GM12878 (cell line): ENCODE measurements at regions not wholly inside any gene's neighbourhood (a gene's known extent, or its start where the extent isn't known, plus 50 kb on each side); places are given as distances from the start of the nearest gene placed in this dataset.

Source experiments
- ATAC-seq: fragments of 200-7000 bp; cut with Tn5 transposase; 3 replicates; pipeline ENCODE4 v1.9.1; 2020; ENCODE audit warnings: mild to moderate bottlenecking, moderate library complexity
- BruUV-seq: library from RNA; stranded (reverse); fragments of 400-500 nt; replicated peaks from 2 replicates; lab custom pipeline; 2021; lab: Mats Ljungman, UMichigan
- CTCF ChIA-PET: fragments of 300-600 bp; sonication (Branson Sonifier 250); formaldehyde crosslinking; extraction: SDS; loops from one replicate; lab custom pipeline; 2021; ENCODE audit warnings: inconsistent platforms; lab: Yijun Ruan, JAX
- POLR2A ChIA-PET: fragments of 350-600 bp; formaldehyde crosslinking; extraction: SDS; loops from one replicate; lab custom pipeline; 2021; ENCODE audit warnings: inconsistent platforms; lab: Charles Lee
- RAD21 ChIA-PET: fragments of 300-600 bp; sonication (Branson Sonifier 250); formaldehyde crosslinking; loops from one replicate; lab custom pipeline; 2023; ENCODE audit warnings: antibody characterized with exemption; ENCODE audit not compliant: unreplicated experiment; lab: Charles Lee
- SMC1A ChIA-PET: fragments of 300-600 bp; sonication (Branson Sonifier 250); formaldehyde crosslinking; loops from one replicate; lab custom pipeline; 2023; ENCODE audit not compliant: unreplicated experiment, uncharacterized antibody; lab: Charles Lee
- DNase-seq: peaks from one replicate; pipeline ENCODE4 v3.0.0-alpha.2; 2011; ENCODE audit warnings: low read depth, low spot score
- FAIRE-seq: peaks from 3 replicates; lab custom pipeline; 2011; peaks lifted over from hg19 to GRCh38; lab: Jason Lieb, UNC
- H2AFZ ChIP-seq: 2 replicates; pipeline ENCODE4 v1.6.0; 2011; ENCODE audit warnings: low read depth, low read length, control low read depth; ENCODE audit not compliant: control insufficient read depth
- H3K27ac ChIP-seq: 2 replicates; pipeline ENCODE4 v1.5.1; 2011; ENCODE audit warnings: control low read depth; ENCODE audit not compliant: control insufficient read depth, insufficient read depth
- H3K27me3 ChIP-seq, 2 experiments: replicated peaks in 1 of 2; 2 replicates each; pipeline versions ENCODE4 v1.6.0 to v1.6.1; 2011; ENCODE audit warnings: low read length in 1 of 2; ENCODE audit not compliant: control insufficient read depth in 2 of 2, insufficient read depth in 2 of 2
- H3K36me3 ChIP-seq, 2 experiments: 2 replicates each; pipeline ENCODE4 v1.5.1; 2011; ENCODE audit warnings: low read length in 1 of 2; ENCODE audit not compliant: control insufficient read depth in 2 of 2, insufficient read depth in 2 of 2
- H3K4me1 ChIP-seq: 2 replicates; pipeline ENCODE4 v1.6.1; 2011; ENCODE audit warnings: mild to moderate bottlenecking, low read length, moderate library complexity, mixed read lengths; ENCODE audit not compliant: control insufficient read depth, insufficient read depth
- H3K4me2 ChIP-seq: 2 replicates; pipeline ENCODE4 v1.6.0; 2011; ENCODE audit warnings: control low read depth; ENCODE audit not compliant: control insufficient read depth, insufficient read depth
- H3K4me3 ChIP-seq: fragments of 200-600 bp; sonication (generic); 2 replicates; pipeline ENCODE4 v1.5.1; 2016
- H3K79me2 ChIP-seq: 2 replicates; pipeline ENCODE4 v1.6.0; 2011; ENCODE audit warnings: low read length; ENCODE audit not compliant: control insufficient read depth, insufficient read depth
- H3K9ac ChIP-seq: 2 replicates; pipeline ENCODE4 v1.8.0; 2011; ENCODE audit warnings: low read length, control low read depth, mixed read lengths; ENCODE audit not compliant: control insufficient read depth, insufficient read depth
- H3K9me3 ChIP-seq: replicated peaks from 3 replicates; pipeline ENCODE4 v1.5.1; 2011; ENCODE audit warnings: mild to moderate bottlenecking, low read length; ENCODE audit not compliant: control insufficient read depth, insufficient read depth
- H4K20me1 ChIP-seq: 2 replicates; pipeline ENCODE4 v1.6.0; 2011; ENCODE audit not compliant: control insufficient read depth, insufficient read depth
- ATF3 ChIP-seq: IDR thresholded peaks from 2 replicates; pipeline ENCODE4 v1.6.1; 2011; ENCODE audit warnings: low read depth, mild to moderate bottlenecking, low read length, moderate library complexity, borderline replicate concordance; ENCODE audit errors: extremely low read depth
- CUX1 ChIP-seq: IDR thresholded peaks from 2 replicates; pipeline ENCODE4 v1.6.1; 2012; ENCODE audit warnings: improper control_type of control experiment, low read depth, low read length; ENCODE audit not compliant: insufficient replicate concordance
- PRDM15 ChIP-seq: fragments of 450-650 bp; formaldehyde crosslinking; IDR thresholded peaks from 2 replicates; pipeline ENCODE4 v1.4.0; 2020; ENCODE audit warnings: mild to moderate bottlenecking, moderate library complexity
- RB1 ChIP-seq: fragments of 450-650 bp; formaldehyde crosslinking; IDR thresholded peaks from 2 replicates; pipeline ENCODE4 v1.6.1; 2017; ENCODE audit warnings: mild to moderate bottlenecking, borderline replicate concordance
- SIN3A ChIP-seq: IDR thresholded peaks from 2 replicates; pipeline ENCODE4 v1.6.1; 2012; ENCODE audit warnings: low read depth, low read length, improper control_type of control experiment
- WGBS: methylation state at CpG from one replicate; pipeline ENCODE4 v1.1.6; 2016; ENCODE audit warnings: low lambda C conversion rate; ENCODE audit not compliant: insufficient replicate concordance, insufficient coverage; ENCODE audit errors: missing lambda C conversion rate; 5-methylcytosine and 5-hydroxymethylcytosine counted together
- in situ Hi-C: fragments of 300-500 bp; cut with MboI; formaldehyde crosslinking; loops from 9 replicates; pipeline ENCODE4 v1.14.3; 2018; ENCODE audit warnings: mixed read lengths
- intact Hi-C: fragments of 100-400 bp; cut with micrococcal nuclease; formaldehyde crosslinking; loops from one replicate; pipeline ENCODE4 v1.14.2; 2022; ENCODE audit not compliant: unreplicated experiment

- no TSS peak for BruUV-seq
- no peak overlapping the region for H2AFZ ChIP-seq
- CTCF ChIA-PET, result no interaction called here
- no peak for DNase-seq
- H3K27ac ChIP-seq, result no peak overlapping the region
- no peak for ATAC-seq
- SMC1A ChIA-PET, result no interaction called here
- no peak for FAIRE-seq
- WGBS, result 0% methylated on average over 1 of the region's 1 CpG
- no peak overlapping the region for H3K4me2 ChIP-seq
- H3K9me3 ChIP-seq, result no peaks in the 10 kb centered on the region
- intact Hi-C loops, result no loop called here
- POLR2A ChIA-PET, result no interaction called here
- H3K36me3 ChIP-seq, result no peaks in the 10 kb centered on the region
- no peak overlapping the region for H3K9ac ChIP-seq
- H3K79me2 ChIP-seq, result no peaks in the 10 kb centered on the region
- H3K4me3 ChIP-seq, result no peak overlapping the region
- in situ Hi-C loops, result no loop called here
- H4K20me1 ChIP-seq, result no peaks in the 10 kb centered on the region
- no peaks in the 10 kb centered on the region for H3K4me1 ChIP-seq
- RAD21 ChIA-PET, result no interaction called here
- H3K27me3 ChIP-seq, result no peaks in the 10 kb centered on the region
- no peak for TF ChIP-seq CUX1
- TF ChIP-seq RB1, result no peak
- no peak for TF ChIP-seq ATF3
- TF ChIP-seq SIN3A, result no peak
- TF ChIP-seq PRDM15, result no peak
- TF ChIP-seq, all 136 proteins: peak for 0
These were observed 557.4 kb upstream of the RAB6C start for GRCh38 chr2:129422028-129422427.
